H9 (cell line): ENCODE measurements at regions not wholly inside any gene's neighbourhood (a gene's known extent, or its start where the extent isn't known, plus 50 kb on each side); places are given as distances from the start of the nearest gene placed in this dataset.

Source experiments
- DNase-seq: peaks from one replicate; pipeline ENCODE4 v3.0.0-alpha.2; 2017
- H2AFZ ChIP-seq: one replicate; pipeline ENCODE4 v1.6.1; 2013; ENCODE audit warnings: mild to moderate bottlenecking, low read length, control low read depth, moderate library complexity
- H2AK5ac ChIP-seq: 2 replicates; pipeline ENCODE4 v1.6.1; 2013; ENCODE audit warnings: low read length, control low read depth, mixed read lengths; ENCODE audit not compliant: insufficient read length
- H2BK120ac ChIP-seq: one replicate; pipeline ENCODE4 v1.6.1; 2013; ENCODE audit warnings: low read depth, mild to moderate bottlenecking, low read length, control low read depth, inconsistent platforms; ENCODE audit not compliant: poor library complexity, severe bottlenecking
- H2BK12ac ChIP-seq: 2 replicates; pipeline ENCODE4 v1.6.1; 2013; ENCODE audit warnings: low read length, control low read depth, mixed read lengths, low read depth; ENCODE audit not compliant: insufficient read length
- H2BK15ac ChIP-seq: 2 replicates; pipeline ENCODE4 v1.6.1; 2013; ENCODE audit warnings: low read depth, low read length, control low read depth
- H2BK20ac ChIP-seq: one replicate; pipeline ENCODE4 v1.6.1; 2013; ENCODE audit warnings: low read depth, mild to moderate bottlenecking, low read length, control low read depth, inconsistent platforms; ENCODE audit not compliant: poor library complexity, severe bottlenecking
- H2BK5ac ChIP-seq: 2 replicates; pipeline ENCODE4 v1.6.1; 2013; ENCODE audit warnings: low read length, control low read depth, mixed read lengths; ENCODE audit not compliant: insufficient read length
- H3K14ac ChIP-seq: 2 replicates; pipeline ENCODE4 v1.6.1; 2013; ENCODE audit warnings: low read length, control low read depth; ENCODE audit not compliant: insufficient read depth
- H3K18ac ChIP-seq: 2 replicates; pipeline ENCODE4 v1.6.1; 2013; ENCODE audit warnings: low read depth, mild to moderate bottlenecking, mixed read lengths, low read length, control low read depth; ENCODE audit not compliant: insufficient read length
- H3K23ac ChIP-seq: 2 replicates; pipeline ENCODE4 v1.6.1; 2013; ENCODE audit warnings: low read length, control low read depth, mixed read lengths, low read depth; ENCODE audit not compliant: insufficient read length
- H3K23me2 ChIP-seq: 2 replicates; pipeline ENCODE4 v1.6.1; 2013; ENCODE audit warnings: low read depth, mild to moderate bottlenecking, mixed read lengths, low read length, control low read depth; ENCODE audit not compliant: insufficient read length, poor library complexity, severe bottlenecking
- H3K27ac ChIP-seq: 2 replicates; pipeline ENCODE4 v1.5.1; 2013; ENCODE audit warnings: low read length, control low read depth, mixed read lengths, low read depth; ENCODE audit not compliant: insufficient read length
- H3K27me3 ChIP-seq: 2 replicates; pipeline ENCODE4 v1.6.1; 2013; ENCODE audit warnings: low read length, control low read depth, inconsistent platforms; ENCODE audit not compliant: insufficient read depth
- H3K4ac ChIP-seq: 2 replicates; pipeline ENCODE4 v1.6.1; 2013; ENCODE audit warnings: low read depth, mild to moderate bottlenecking, control low read depth, inconsistent platforms, low read length, moderate library complexity
- H3K4me1 ChIP-seq: 2 replicates; pipeline ENCODE4 v1.6.1; 2013; ENCODE audit warnings: low read length, control low read depth, inconsistent platforms; ENCODE audit not compliant: insufficient read depth
- H3K4me2 ChIP-seq: 2 replicates; pipeline ENCODE4 v1.6.1; 2013; ENCODE audit warnings: low read length, control low read depth, mixed read lengths; ENCODE audit not compliant: insufficient read length, insufficient read depth
- H3K56ac ChIP-seq: 2 replicates; pipeline ENCODE4 v1.6.1; 2013; ENCODE audit warnings: low read depth, mild to moderate bottlenecking, mixed read lengths, low read length, control low read depth; ENCODE audit not compliant: insufficient read length
- H3K79me1 ChIP-seq: 2 replicates; pipeline ENCODE4 v1.6.1; 2013; ENCODE audit warnings: low read depth, mild to moderate bottlenecking, moderate library complexity, low read length, control low read depth, inconsistent platforms; ENCODE audit not compliant: insufficient read depth, poor library complexity, severe bottlenecking
- H3K79me2 ChIP-seq: 2 replicates; pipeline ENCODE4 v1.6.1; 2013; ENCODE audit warnings: low read length, control low read depth, inconsistent platforms; ENCODE audit not compliant: insufficient read depth
- H3K9ac ChIP-seq: 2 replicates; pipeline ENCODE4 v1.6.1; 2013; ENCODE audit warnings: low read length, control low read depth, mixed read lengths; ENCODE audit not compliant: insufficient read length; ENCODE audit errors: extremely low read depth
- H3K9me3 ChIP-seq: one replicate; pipeline ENCODE4 v1.6.1; 2013; ENCODE audit warnings: low read depth, low read length, inconsistent platforms; ENCODE audit not compliant: control insufficient read depth
- H3T11ph ChIP-seq: one replicate; pipeline ENCODE4 v1.6.1; 2013; ENCODE audit warnings: mild to moderate bottlenecking, low read length, control low read depth, inconsistent platforms
- H4K20me1 ChIP-seq: one replicate; pipeline ENCODE4 v1.6.1; 2013; ENCODE audit not compliant: control insufficient read depth, insufficient read length, insufficient read depth
- H4K5ac ChIP-seq: 2 replicates; pipeline ENCODE4 v1.6.1; 2013; ENCODE audit warnings: low read depth, mild to moderate bottlenecking, mixed read lengths, low read length, control low read depth; ENCODE audit not compliant: insufficient read length
- H4K8ac ChIP-seq: replicated peaks from 2 replicates; pipeline ENCODE4 v1.6.1; 2013; ENCODE audit warnings: low read length, control low read depth, mixed read lengths, low read depth; ENCODE audit not compliant: insufficient read length
- H4K91ac ChIP-seq: 2 replicates; pipeline ENCODE4 v1.6.1; 2013; ENCODE audit warnings: low read depth, mild to moderate bottlenecking, moderate library complexity, mixed read lengths, low read length, control low read depth; ENCODE audit not compliant: insufficient read length
- H3K27ac Mint-ChIP-seq, 3 experiments: 2 replicates in 2 of 3; 3 replicates in 1 of 3; pipeline ENCODE4 v1.8.0; 2020 to 2021; ENCODE audit warnings: mixed read lengths in 3 of 3, mild to moderate bottlenecking in 1 of 3, moderate library complexity in 1 of 3
- H3K27me3 Mint-ChIP-seq: 2 replicates; pipeline ENCODE4 v1.8.0; 2021; ENCODE audit warnings: low read depth, mild to moderate bottlenecking, moderate library complexity, mixed read lengths
- H3K36me3 Mint-ChIP-seq, 3 experiments: 2 replicates in 2 of 3; 3 replicates in 1 of 3; pipeline ENCODE4 v1.8.0; 2020 to 2021; ENCODE audit warnings: low read depth in 3 of 3, mixed read lengths in 3 of 3; ENCODE audit not compliant: insufficient read depth in 1 of 3
- H3K4me1 Mint-ChIP-seq, 2 experiments: 2 replicates each; pipeline ENCODE4 v1.8.0; 2020; ENCODE audit warnings: mixed read lengths in 2 of 2
- H3K4me3 Mint-ChIP-seq, 2 experiments: 2 replicates in 1 of 2; 3 replicates in 1 of 2; pipeline ENCODE4 v1.8.0; 2020 to 2021; ENCODE audit warnings: mild to moderate bottlenecking in 2 of 2, mixed read lengths in 2 of 2, moderate library complexity in 1 of 2
- H3K9me3 Mint-ChIP-seq, 2 experiments: 2 replicates in 1 of 2; 3 replicates in 1 of 2; pipeline ENCODE4 v1.8.0; 2020; ENCODE audit warnings: mild to moderate bottlenecking in 2 of 2, mixed read lengths in 2 of 2, moderate library complexity in 1 of 2
- WGBS: extraction: QIAGEN DNeasy Blood & Tissue Kit; methylation state at CpG from one replicate; pipeline ENCODE4 v1.1.7; 2013; ENCODE audit warnings: missing lambda C conversion rate, low lambda C conversion rate, mixed read lengths; ENCODE audit not compliant: insufficient read length; ENCODE audit errors: extremely low coverage; 5-methylcytosine and 5-hydroxymethylcytosine counted together
- TF ChIP-seq, protein P1 (sequence below): fragments of 200-600 bp; sonication (generic); conservative IDR thresholded peaks from 3 replicates; pipeline ENCODE4 v1.8.0; 2021; ENCODE audit warnings: antibody characterized with exemption, mild to moderate bottlenecking

DNA sequence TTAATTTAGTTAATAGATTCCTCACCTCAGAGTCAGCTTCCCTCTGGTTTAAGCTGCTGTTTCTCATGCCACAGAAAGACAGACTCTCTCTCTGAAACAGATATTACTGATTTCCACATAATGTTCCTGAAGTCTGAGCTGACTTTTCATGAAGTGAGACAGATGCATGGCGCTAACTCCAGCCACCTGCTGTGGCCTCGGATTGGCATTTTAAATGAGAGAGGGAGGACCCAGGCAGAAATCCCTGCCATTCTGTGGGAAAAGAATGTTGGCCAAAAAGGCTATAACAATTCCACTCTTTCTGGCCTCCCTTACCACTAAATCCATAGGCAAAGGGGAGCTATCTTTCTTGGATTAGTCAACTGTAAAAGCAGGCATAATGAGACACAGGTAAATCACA is 354.1 kb upstream of the CDH4 start:
- Histone ChIP-seq H2BK120ac (no peak overlapping the region), H2AK5ac (no peak overlapping the region), H3K9me3 (no peaks in the 10 kb centered on the region), H3K56ac (no peak overlapping the region), H3K79me2 (no peaks in the 10 kb centered on the region), H3K4me2 (no peak overlapping the region), H3K14ac (no peak overlapping the region), H3K23ac (no peak overlapping the region), H3K27ac (no peak overlapping the region), H3K23me2 (no peaks in the 10 kb centered on the region), H3K4ac (no peak overlapping the region), H2BK12ac (no peak overlapping the region), H2AFZ (no peak overlapping the region), H2BK20ac (no peak overlapping the region), H4K8ac (no peak overlapping the region), H4K20me1 (no peaks in the 10 kb centered on the region), H3K79me1 (no peaks in the 10 kb centered on the region), H3K18ac (no peak overlapping the region), H4K5ac (no peak overlapping the region), H3K4me1 (peaks cover 2% of the 10 kb centered on the region; the same call in 1 of the 2 replicates), H2BK15ac (no peak overlapping the region), H3T11ph (no peak overlapping the region), H2BK5ac (no peak overlapping the region), H3K27me3 (no peaks in the 10 kb centered on the region), H3K9ac (no peak overlapping the region), H4K91ac (no peak overlapping the region)
- Mint-ChIP-seq H3K36me3 (peaks cover 0 to 8% (median 6%) of the 10 kb centered on the region in 3 experiments; a peak in 3 of 7 replicates), H3K9me3 (peaks cover 10 to 11% of the 10 kb centered on the region in 2 experiments), H3K27ac (peak overlapping the region in 2 of 3 experiments; percentile 61 to 71; a peak in 4 of 7 replicates), H3K27me3 (peaks cover 11% of the 10 kb centered on the region), H3K4me3 (no peak overlapping the region), H3K4me1 (peaks cover 37 to 39% of the 10 kb centered on the region in 2 experiments)
- DNase-seq: no peak
- TF ChIP-seq, protein P1, sequence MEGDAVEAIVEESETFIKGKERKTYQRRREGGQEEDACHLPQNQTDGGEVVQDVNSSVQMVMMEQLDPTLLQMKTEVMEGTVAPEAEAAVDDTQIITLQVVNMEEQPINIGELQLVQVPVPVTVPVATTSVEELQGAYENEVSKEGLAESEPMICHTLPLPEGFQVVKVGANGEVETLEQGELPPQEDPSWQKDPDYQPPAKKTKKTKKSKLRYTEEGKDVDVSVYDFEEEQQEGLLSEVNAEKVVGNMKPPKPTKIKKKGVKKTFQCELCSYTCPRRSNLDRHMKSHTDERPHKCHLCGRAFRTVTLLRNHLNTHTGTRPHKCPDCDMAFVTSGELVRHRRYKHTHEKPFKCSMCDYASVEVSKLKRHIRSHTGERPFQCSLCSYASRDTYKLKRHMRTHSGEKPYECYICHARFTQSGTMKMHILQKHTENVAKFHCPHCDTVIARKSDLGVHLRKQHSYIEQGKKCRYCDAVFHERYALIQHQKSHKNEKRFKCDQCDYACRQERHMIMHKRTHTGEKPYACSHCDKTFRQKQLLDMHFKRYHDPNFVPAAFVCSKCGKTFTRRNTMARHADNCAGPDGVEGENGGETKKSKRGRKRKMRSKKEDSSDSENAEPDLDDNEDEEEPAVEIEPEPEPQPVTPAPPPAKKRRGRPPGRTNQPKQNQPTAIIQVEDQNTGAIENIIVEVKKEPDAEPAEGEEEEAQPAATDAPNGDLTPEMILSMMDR: no peak
- no CpG with 5 or more reads among the region's 2 CpGs for WGBS
